ENCODE measurements at regions not wholly inside any gene's neighbourhood (a gene's known extent, or its start where the extent isn't known, plus 50 kb on each side); places are given as distances from the start of the nearest gene placed in this dataset.

- no peak for TF ChIP-seq CTCF (IDR thresholded peaks at IDR 0.05)
- no peak for TF ChIP-seq POLR2A (IDR thresholded peaks at IDR 0.05)
Observed at GRCh38 chr12:68428724-68429501, 96.8 kb upstream of the MDM1 start.
